ENCODE measurements at regions not wholly inside any gene's neighbourhood (a gene's known extent, or its start where the extent isn't known, plus 50 kb on each side); places are given as distances from the start of the nearest gene placed in this dataset.
"Not testable (repeated sequence)": the region's sequence is repeated elsewhere in the genome, so short reads cannot be mapped to it uniquely, and the experiment has no call there.

- DNase-seq (ENCODE audit: low spot score), result no peak
These were observed 522.3 kb downstream of the TRIML1 start for GRCh38 chr4:188661502-188661901.

GRCh38 chr4:188663369-188663768 lies 524.1 kb downstream of the TRIML1 start:
- no peak for DNase-seq (ENCODE audit: low spot score)

GRCh38 chr4:188665491-188666457 lies 526.5 kb downstream of the TRIML1 start:
- no peak for DNase-seq (ENCODE audit: low spot score)

- not testable (repeated sequence) for DNase-seq (ENCODE audit: low spot score)
These were observed 539.5 kb downstream of the TRIML1 start for GRCh38 chr4:188678691-188679090.

- DNase-seq (ENCODE audit: low spot score), result no peak
These were observed 540.9 kb downstream of the TRIML1 start for GRCh38 chr4:188680004-188680666.

GRCh38 chr4:188680667-188681063 lies 541.4 kb downstream of the TRIML1 start:
- no peak for DNase-seq (ENCODE audit: low spot score)

GRCh38 chr4:188682321-188682720 lies 543.1 kb downstream of the TRIML1 start:
- DNase-seq (ENCODE audit: low spot score), result no peak

GRCh38 chr4:188683571-188683970 lies 544.3 kb downstream of the TRIML1 start:
- DNase-seq (ENCODE audit: low spot score), result no peak

- DNase-seq (ENCODE audit: low spot score), result no peak
These were observed 549.7 kb downstream of the TRIML1 start for GRCh38 chr4:188688956-188689355.

- peak; percentile 67 for DNase-seq (ENCODE audit: low spot score)
These were observed 552.6 kb downstream of the TRIML1 start for GRCh38 chr4:188691811-188692210.

- DNase-seq (ENCODE audit: low spot score), result no peak
These were observed 556.0 kb downstream of the TRIML1 start for GRCh38 chr4:188695261-188695660.

- no peak for DNase-seq (ENCODE audit: low spot score)
These were observed 558.0 kb downstream of the TRIML1 start for GRCh38 chr4:188697243-188697642.

GRCh38 chr4:188701952-188702351 lies 562.7 kb downstream of the TRIML1 start:
- DNase-seq (ENCODE audit: low spot score), result no peak

- no peak for DNase-seq (ENCODE audit: low spot score)
These were observed 565.0 kb downstream of the TRIML1 start for GRCh38 chr4:188704288-188704687.

- no peak for DNase-seq (ENCODE audit: low spot score)
These were observed 567.8 kb downstream of the TRIML1 start for GRCh38 chr4:188707036-188707435.

- DNase-seq (ENCODE audit: low spot score), result no peak
These were observed 575.3 kb downstream of the TRIML1 start for GRCh38 chr4:188714501-188714900.

- DNase-seq (ENCODE audit: low spot score), result peak; percentile 66
These were observed 575.7 kb downstream of the TRIML1 start for GRCh38 chr4:188714907-188715306.

GRCh38 chr4:188717661-188718060 lies 578.4 kb downstream of the TRIML1 start:
- no peak for DNase-seq (ENCODE audit: low spot score)

- DNase-seq (ENCODE audit: low spot score), result no peak
These were observed 580.6 kb downstream of the TRIML1 start for GRCh38 chr4:188719794-188720193.

- DNase-seq (ENCODE audit: low spot score), result peak; percentile 16
These were observed 583.7 kb downstream of the TRIML1 start for GRCh38 chr4:188722911-188723310.

- DNase-seq (ENCODE audit: low spot score), result no peak
These were observed 588.5 kb downstream of the TRIML1 start for GRCh38 chr4:188727746-188728145.

- no peak for DNase-seq (ENCODE audit: low spot score)
These were observed 589.1 kb downstream of the TRIML1 start for GRCh38 chr4:188728359-188728758.

- no peak for DNase-seq (ENCODE audit: low spot score)
These were observed 592.9 kb downstream of the TRIML1 start for GRCh38 chr4:188732131-188732530.

Data from A172 (cell line).